ENCODE measurements at regions not wholly inside any gene's neighbourhood (a gene's known extent, or its start where the extent isn't known, plus 50 kb on each side); places are given as distances from the start of the nearest gene placed in this dataset.

DNA sequence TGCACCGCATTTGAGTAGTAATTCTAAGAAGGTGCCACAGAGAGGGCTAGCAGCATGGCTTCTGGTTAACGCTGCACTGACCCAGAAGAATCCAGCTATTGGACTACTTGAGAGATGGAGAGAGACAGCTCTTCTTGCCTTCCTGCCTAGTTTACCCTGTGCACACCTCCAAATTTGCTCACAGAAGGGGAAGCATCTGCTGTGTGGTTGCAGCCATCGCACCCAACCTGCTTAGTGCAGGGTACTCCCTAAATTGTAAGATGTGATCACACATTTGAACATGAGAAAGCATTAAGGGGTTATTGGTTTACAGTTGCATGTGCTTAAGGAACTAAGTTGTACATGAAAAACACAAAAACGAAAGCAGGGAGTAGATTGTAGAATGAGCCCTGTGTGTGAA, 122.1 kb downstream of the FOXB1 start:
- Mint-ChIP-seq H3K27me3 (peaks cover 0 to 3% (median 0%) of the 10 kb centered on the region in 5 donors), H3K4me3 (peak overlapping the region in 9 of 10 donors; percentile 5 to 94 (median 53)), H3K36me3 (no peaks in the 10 kb centered on the region), H3K4me1 (peaks cover 10 to 61% (median 44%) of the 10 kb centered on the region in 7 donors), H3K27ac (peak overlapping the region in 7 of 9 donors; percentile 74 to 98 (median 93)), H3K9me3 (no peaks in the 10 kb centered on the region)
- intact Hi-C loops (cut with micrococcal nuclease) = loop anchor here in 1 of 2 donors (1.0 to 5.0 kb wide), 2 partner anchors 12 to 209 kb away; no protein-coding TSS in a partner anchor
- Histone ChIP-seq H3K27ac (ENCODE audit: low read depth, low read length) (no peak overlapping the region), H3K4me3 (ENCODE audit: low read length) (no peak overlapping the region), H3K9me3 (ENCODE audit: control insufficient read depth in 2 of 3, low read length in 3 of 3) (no peaks in the 10 kb centered on the region), H3K27me3 (ENCODE audit: control insufficient read depth in 2 of 2, insufficient read depth in 2 of 2, low read length in 2 of 2) (no peaks in the 10 kb centered on the region), H3K36me3 (ENCODE audit: control insufficient read depth in 2 of 3, insufficient read depth in 3 of 3, low read length in 3 of 3) (no peaks in the 10 kb centered on the region), H3K4me1 (ENCODE audit: control insufficient read depth in 2 of 2, insufficient read depth in 2 of 2, low read length in 2 of 2) (peaks cover 12 to 21% of the 10 kb centered on the region in 2 donors)
- ATAC-seq (no peak), DNase-seq (no peak)
- CTCF ChIA-PET = interaction anchor here (0.6 to 2.2 kb wide), 3 partner anchors 208 to 384 kb away, joined by 3 to 8 read pairs (median 4); no protein-coding TSS in a partner anchor
- POLR2A ChIA-PET = no interaction called here

DNA sequence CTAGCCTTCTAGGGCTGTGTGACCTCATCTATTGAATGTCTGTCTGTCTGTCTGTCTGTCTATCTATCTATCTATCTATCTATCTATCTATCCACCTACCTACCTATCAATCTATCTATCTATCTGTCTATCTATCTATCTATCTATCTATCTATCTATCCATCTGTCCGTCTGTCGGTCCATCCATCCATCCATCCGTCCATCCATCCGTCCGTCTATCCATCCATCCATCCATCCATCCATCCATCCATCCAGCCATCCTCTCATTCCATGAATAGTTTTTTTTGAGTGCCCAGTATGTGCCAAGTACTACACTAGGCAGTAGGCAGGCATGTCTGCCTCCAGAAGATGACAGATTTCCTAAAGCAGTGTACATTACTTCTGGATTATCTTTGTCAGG, 122.5 kb downstream of the FOXB1 start:
- Histone ChIP-seq H3K36me3 (ENCODE audit: control insufficient read depth in 2 of 3, insufficient read depth in 3 of 3, low read length in 3 of 3) (no peaks in the 10 kb centered on the region), H3K4me1 (ENCODE audit: control insufficient read depth in 2 of 2, insufficient read depth in 2 of 2, low read length in 2 of 2) (peaks cover 12 to 21% of the 10 kb centered on the region in 2 donors), H3K9me3 (ENCODE audit: control insufficient read depth in 2 of 3, low read length in 3 of 3) (no peaks in the 10 kb centered on the region), H3K4me3 (ENCODE audit: low read length) (no peak overlapping the region), H3K27ac (ENCODE audit: low read depth, low read length) (no peak overlapping the region), H3K27me3 (ENCODE audit: control insufficient read depth in 2 of 2, insufficient read depth in 2 of 2, low read length in 2 of 2) (no peaks in the 10 kb centered on the region)
- CTCF ChIA-PET = interaction anchor here (0.7 to 3.6 kb wide), 8 partner anchors 28 to 468 kb away, joined by 3 to 31 read pairs (median 4); no protein-coding TSS in a partner anchor
- DNase-seq = no peak
- POLR2A ChIA-PET = interaction anchor here (0.7 to 1.0 kb wide), 2 partner anchors 130 to 199 kb away, joined by 3 to 6 read pairs; no protein-coding TSS in a partner anchor
- Mint-ChIP-seq H3K4me1 (peaks cover 10 to 60% (median 44%) of the 10 kb centered on the region in 7 donors), H3K27ac (peak overlapping the region; percentile 38 to 98 (median 93)), H3K27me3 (peaks cover 0 to 3% (median 0%) of the 10 kb centered on the region in 5 donors), H3K9me3 (no peaks in the 10 kb centered on the region), H3K36me3 (no peaks in the 10 kb centered on the region), H3K4me3 (peak overlapping the region in 9 of 10 donors; percentile 34 to 94 (median 90))
- no peak for ATAC-seq
- intact Hi-C loops (cut with micrococcal nuclease) = loop anchor here (1.0 to 5.0 kb wide), 11 partner anchors 12 to 437 kb away; partner anchors contain the start of gene BNIP2 (in 1 of the 2)

DNA sequence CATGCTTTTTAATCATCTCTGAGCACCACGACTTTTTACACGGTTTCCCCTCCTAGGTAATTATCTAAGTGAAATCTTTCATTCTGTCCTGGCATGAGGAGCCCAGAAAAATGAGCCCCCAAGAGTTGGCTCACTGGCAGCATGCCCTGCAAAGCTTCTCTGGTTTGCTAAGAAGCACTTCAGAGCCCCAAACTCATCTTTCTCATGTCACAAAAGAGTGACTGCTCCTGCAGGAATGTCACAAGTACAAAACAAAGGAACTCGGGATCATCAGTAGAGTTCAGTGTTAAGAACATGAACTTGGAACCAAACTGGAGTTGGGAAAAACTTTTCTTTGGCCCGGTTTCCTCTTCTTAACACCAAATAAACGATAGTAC, 123.9 kb downstream of the FOXB1 start:
- DNase-seq = no peak
- no peaks in the 10 kb centered on the region for H3K9me3 Mint-ChIP-seq
- intact Hi-C loops (cut with micrococcal nuclease) = loop anchor here (1.0 to 5.0 kb wide), 10 partner anchors 51 to 439 kb away; partner anchors contain the start of gene BNIP2 (in 1 of the 2)
- peaks cover 0 to 12% (median 0%) of the 10 kb centered on the region in 5 donors for H3K27me3 Mint-ChIP-seq
- no peaks in the 10 kb centered on the region for H3K36me3 Mint-ChIP-seq
- H3K36me3 ChIP-seq (ENCODE audit: control insufficient read depth in 2 of 3, insufficient read depth in 3 of 3, low read length in 3 of 3) = no peaks in the 10 kb centered on the region
- peaks cover 10 to 57% (median 44%) of the 10 kb centered on the region in 7 donors for H3K4me1 Mint-ChIP-seq
- no peaks in the 10 kb centered on the region for H3K9me3 ChIP-seq (ENCODE audit: control insufficient read depth in 2 of 3, low read length in 3 of 3)
- H3K4me1 ChIP-seq (ENCODE audit: control insufficient read depth in 2 of 2, insufficient read depth in 2 of 2, low read length in 2 of 2) = peaks cover 12 to 21% of the 10 kb centered on the region in 2 donors
- ChIA-PET CTCF (interaction anchor here (0.7 to 3.6 kb wide), 8 partner anchors 130 to 438 kb away, joined by 3 to 31 read pairs (median 4); no protein-coding TSS in a partner anchor), POLR2A (interaction anchor here (0.7 to 1.1 kb wide), 3 partner anchors 10 to 316 kb away, joined by 3 to 4 read pairs (median 3); no protein-coding TSS in a partner anchor)
- H3K4me3 Mint-ChIP-seq = peak overlapping the region; percentile 81 to 94 (median 90)
- ATAC-seq = no peak
- H3K4me3 ChIP-seq (ENCODE audit: low read length) = peak overlapping the region; percentile 75
- peak overlapping the region; percentile 83 to 100 (median 96) for H3K27ac Mint-ChIP-seq
- H3K27ac ChIP-seq (ENCODE audit: low read depth, low read length) = peak overlapping the region; percentile 72
- H3K27me3 ChIP-seq (ENCODE audit: control insufficient read depth in 2 of 2, insufficient read depth in 2 of 2, low read length in 2 of 2) = no peaks in the 10 kb centered on the region

DNA sequence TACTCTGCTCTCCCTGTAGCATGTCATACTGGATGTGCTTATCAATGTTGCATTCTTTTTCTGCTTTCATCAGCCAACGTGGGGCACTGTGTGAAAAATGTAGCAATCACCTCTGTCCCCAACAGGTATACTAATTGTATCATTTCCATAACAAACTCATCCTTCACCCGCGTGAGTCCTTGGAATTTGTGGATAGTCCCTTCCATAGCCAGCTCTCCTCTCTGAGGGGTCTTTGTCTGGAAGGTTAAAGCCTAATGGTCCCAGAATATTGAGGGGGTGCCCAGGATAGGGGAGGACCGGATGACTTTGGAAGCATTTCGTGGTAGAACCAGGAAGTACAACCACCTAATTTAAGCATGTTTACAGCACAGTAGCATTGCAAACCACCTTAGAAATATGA, 124.6 kb downstream of the FOXB1 start:
- peaks cover 0 to 16% (median 0%) of the 10 kb centered on the region in 5 donors for H3K27me3 Mint-ChIP-seq
- H3K4me3 ChIP-seq (ENCODE audit: low read length) = no peak overlapping the region
- no peaks in the 10 kb centered on the region for H3K9me3 ChIP-seq (ENCODE audit: control insufficient read depth in 2 of 3, low read length in 3 of 3)
- H3K36me3 Mint-ChIP-seq = no peaks in the 10 kb centered on the region
- ATAC-seq = no peak
- H3K36me3 ChIP-seq (ENCODE audit: control insufficient read depth in 2 of 3, insufficient read depth in 3 of 3, low read length in 3 of 3) = no peaks in the 10 kb centered on the region
- ChIA-PET CTCF (interaction anchor here (0.9 to 3.6 kb wide), 5 partner anchors 212 to 439 kb away, joined by 3 to 31 read pairs (median 4); no protein-coding TSS in a partner anchor), POLR2A (interaction anchor here (0.6 to 0.7 kb wide), 2 partner anchors 9 to 438 kb away, joined by 3 to 4 read pairs; no protein-coding TSS in a partner anchor)
- peaks cover 10 to 57% (median 44%) of the 10 kb centered on the region in 7 donors for H3K4me1 Mint-ChIP-seq
- H3K9me3 Mint-ChIP-seq = no peaks in the 10 kb centered on the region
- peaks cover 12 to 21% of the 10 kb centered on the region in 2 donors for H3K4me1 ChIP-seq (ENCODE audit: control insufficient read depth in 2 of 2, insufficient read depth in 2 of 2, low read length in 2 of 2)
- intact Hi-C loops (cut with micrococcal nuclease) = loop anchor here in 1 of 2 donors (5.0 kb wide), 1 partner anchor 211 kb away; no protein-coding TSS in a partner anchor
- peak overlapping the region in 9 of 10 donors; percentile 14 to 94 (median 90) for H3K4me3 Mint-ChIP-seq
- no peaks in the 10 kb centered on the region for H3K27me3 ChIP-seq (ENCODE audit: control insufficient read depth in 2 of 2, insufficient read depth in 2 of 2, low read length in 2 of 2)
- no peak overlapping the region for H3K27ac ChIP-seq (ENCODE audit: low read depth, low read length)
- peak overlapping the region in 8 of 9 donors; percentile 89 to 100 (median 96) for H3K27ac Mint-ChIP-seq
- DNase-seq = no peak

DNA sequence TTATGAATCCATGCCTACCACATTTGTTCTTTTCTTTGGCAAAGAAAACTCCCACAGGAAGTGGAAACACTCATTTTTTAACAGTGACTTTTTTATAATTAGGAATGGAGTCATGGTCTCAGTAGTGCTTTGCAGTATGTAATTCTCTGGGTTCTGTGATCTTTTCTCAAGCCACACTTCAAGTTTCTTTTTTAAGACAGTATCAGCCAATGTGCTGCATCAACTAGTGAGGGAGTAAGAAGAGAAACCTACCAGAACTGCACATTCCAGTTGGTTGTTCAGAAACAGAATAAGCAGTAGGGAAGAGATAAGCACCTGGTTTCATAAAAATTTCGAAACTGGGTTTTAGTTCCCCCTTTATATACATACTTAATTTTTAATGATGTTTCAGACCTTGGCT, 126.3 kb downstream of the FOXB1 start:
- Histone ChIP-seq H3K9me3 (ENCODE audit: control insufficient read depth in 2 of 3, low read length in 3 of 3) (no peaks in the 10 kb centered on the region), H3K36me3 (ENCODE audit: control insufficient read depth in 2 of 3, insufficient read depth in 3 of 3, low read length in 3 of 3) (no peaks in the 10 kb centered on the region), H3K4me3 (ENCODE audit: low read length) (no peak overlapping the region), H3K27ac (ENCODE audit: low read depth, low read length) (no peak overlapping the region), H3K27me3 (ENCODE audit: control insufficient read depth in 2 of 2, insufficient read depth in 2 of 2, low read length in 2 of 2) (no peaks in the 10 kb centered on the region), H3K4me1 (ENCODE audit: control insufficient read depth in 2 of 2, insufficient read depth in 2 of 2, low read length in 2 of 2) (peaks cover 12 to 21% of the 10 kb centered on the region in 2 donors)
- no peaks in the 10 kb centered on the region for H3K36me3 Mint-ChIP-seq
- ChIA-PET POLR2A (interaction anchor here (0.7 kb wide), 1 partner anchor 196 kb away, joined by 3 read pairs; no protein-coding TSS in a partner anchor), CTCF (no interaction called here)
- intact Hi-C loops (cut with micrococcal nuclease) = no loop called here
- H3K4me1 Mint-ChIP-seq = peaks cover 10 to 42% (median 29%) of the 10 kb centered on the region in 7 donors
- H3K9me3 Mint-ChIP-seq = no peaks in the 10 kb centered on the region
- H3K4me3 Mint-ChIP-seq = no peak overlapping the region
- DNase-seq (no peak), ATAC-seq (no peak)
- H3K27ac Mint-ChIP-seq = no peak overlapping the region
- peaks cover 0 to 24% (median 4%) of the 10 kb centered on the region in 5 donors for H3K27me3 Mint-ChIP-seq

DNA sequence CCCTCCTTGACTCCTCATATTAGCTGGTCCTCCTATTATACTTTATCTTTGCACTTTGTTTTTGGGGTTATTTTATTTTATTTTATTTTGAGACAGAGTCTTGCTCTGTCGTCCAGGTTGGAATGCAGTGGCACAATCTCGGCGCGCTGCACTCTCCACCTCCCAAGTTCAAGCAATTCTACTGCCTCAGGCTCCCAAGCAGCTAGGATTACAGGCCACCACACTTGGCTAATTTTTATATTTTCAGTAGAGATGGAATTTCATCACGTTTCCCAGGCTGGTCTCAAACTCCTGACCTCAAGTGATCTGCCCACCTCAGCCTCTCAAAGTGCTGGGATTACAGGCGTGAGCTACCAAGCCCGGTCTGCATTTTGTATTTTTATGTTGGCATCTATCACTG, 126.7 kb downstream of the FOXB1 start:
- ATAC-seq = no peak
- peaks cover 0 to 25% (median 4%) of the 10 kb centered on the region in 5 donors for H3K27me3 Mint-ChIP-seq
- DNase-seq = no peak
- no peaks in the 10 kb centered on the region for H3K27me3 ChIP-seq (ENCODE audit: control insufficient read depth in 2 of 2, insufficient read depth in 2 of 2, low read length in 2 of 2)
- no peak overlapping the region for H3K27ac ChIP-seq (ENCODE audit: low read depth, low read length)
- H3K36me3 ChIP-seq (ENCODE audit: control insufficient read depth in 2 of 3, insufficient read depth in 3 of 3, low read length in 3 of 3) = no peaks in the 10 kb centered on the region
- ChIA-PET CTCF (no interaction called here), POLR2A (no interaction called here)
- intact Hi-C loops (cut with micrococcal nuclease) = no loop called here
- no peak overlapping the region for H3K4me3 Mint-ChIP-seq
- no peaks in the 10 kb centered on the region for H3K9me3 Mint-ChIP-seq
- H3K4me1 ChIP-seq (ENCODE audit: control insufficient read depth in 2 of 2, insufficient read depth in 2 of 2, low read length in 2 of 2) = peaks cover 12 to 21% of the 10 kb centered on the region in 2 donors
- peaks cover 10 to 38% (median 27%) of the 10 kb centered on the region in 7 donors for H3K4me1 Mint-ChIP-seq
- H3K9me3 ChIP-seq (ENCODE audit: control insufficient read depth in 2 of 3, low read length in 3 of 3) = no peaks in the 10 kb centered on the region
- H3K4me3 ChIP-seq (ENCODE audit: low read length) = no peak overlapping the region
- no peaks in the 10 kb centered on the region for H3K36me3 Mint-ChIP-seq
- H3K27ac Mint-ChIP-seq = no peak overlapping the region
